ENCODE measurements at regions not wholly inside any gene's neighbourhood (a gene's known extent, or its start where the extent isn't known, plus 50 kb on each side); places are given as distances from the start of the nearest gene placed in this dataset.

- no peak for TF ChIP-seq POLR2A (IDR thresholded peaks at IDR 0.05; ENCODE audit: low read depth, low read length)
- TF ChIP-seq CTCF (IDR thresholded peaks at IDR 0.05 in 2 of 3, conservative IDR thresholded peaks at IDR 0.05 in 1 of 3; ENCODE audit: control insufficient read depth in 2 of 3, extremely low read depth in 1 of 3, insufficient read depth in 1 of 3, low read depth in 3 of 3, low read length in 3 of 3) = no peak
- no peak for TF ChIP-seq HDAC6 (IDR thresholded peaks at IDR 0.05; ENCODE audit: unreplicated experiment)
- no peak for TF ChIP-seq MAX (IDR thresholded peaks at IDR 0.05; ENCODE audit: low read depth, low read length)
- no peak for TF ChIP-seq POLR2AphosphoS5 (IDR thresholded peaks at IDR 0.05; ENCODE audit: low read length)
- no peak for TF ChIP-seq SIN3A (IDR thresholded peaks at IDR 0.05; ENCODE audit: low read depth, low read length)
- no peak for TF ChIP-seq SREBF2 (IDR thresholded peaks at IDR 0.05; ENCODE audit: low read length)
- no peak for TF ChIP-seq SP1 (IDR thresholded peaks at IDR 0.05; ENCODE audit: low read depth, low read length)
- no peak for TF ChIP-seq NFIC (IDR thresholded peaks at IDR 0.05; ENCODE audit: low read depth, low read length)
- TF ChIP-seq GABPA (IDR thresholded peaks at IDR 0.05; ENCODE audit: low read depth) = no peak
- TF ChIP-seq JUNB (IDR thresholded peaks at IDR 0.05) = no peak
- no peak for TF ChIP-seq ESRRA (IDR thresholded peaks at IDR 0.05; ENCODE audit: low read length)
- no peak for TF ChIP-seq BCL11A (IDR thresholded peaks at IDR 0.05; ENCODE audit: low read depth, low read length)
Observed at GRCh38 chr13:109315481-109315880, 470.9 kb downstream of the IRS2 start.

Data from GM12878 (cell line).